ENCODE measurements at regions not wholly inside any gene's neighbourhood (a gene's known extent, or its start where the extent isn't known, plus 50 kb on each side); places are given as distances from the start of the nearest gene placed in this dataset.
A peak's percentile ranks its signal among the peaks of the same experiment; 100 is the strongest.

GRCh38 chr9:7545371-7546165 is 254.0 kb downstream of the DMAC1 start:
- Mint-ChIP-seq H3K9me3 (no peaks in the 10 kb centered on the region), H3K27me3 (ENCODE audit: low read depth) (peaks cover 33% of the 10 kb centered on the region), H3K27ac (no peak overlapping the region), H3K4me3 (no peak overlapping the region), H3K36me3 (ENCODE audit: low read depth) (no peaks in the 10 kb centered on the region), H3K4me1 (ENCODE audit: low read depth) (no peaks in the 10 kb centered on the region)

GRCh38 chr9:7542693-7543092 is 256.9 kb downstream of the DMAC1 start:
- Mint-ChIP-seq H3K9me3 (no peaks in the 10 kb centered on the region), H3K4me3 (no peak overlapping the region), H3K36me3 (ENCODE audit: low read depth) (no peaks in the 10 kb centered on the region), H3K27me3 (ENCODE audit: low read depth) (peaks cover 29% of the 10 kb centered on the region), H3K4me1 (ENCODE audit: low read depth) (no peaks in the 10 kb centered on the region), H3K27ac (no peak overlapping the region)

- Mint-ChIP-seq H3K27ac (no peak overlapping the region), H3K27me3 (ENCODE audit: low read depth) (peaks cover 29% of the 10 kb centered on the region), H3K4me3 (no peak overlapping the region), H3K36me3 (ENCODE audit: low read depth) (no peaks in the 10 kb centered on the region), H3K4me1 (ENCODE audit: low read depth) (no peaks in the 10 kb centered on the region), H3K9me3 (no peaks in the 10 kb centered on the region)
These were observed 257.5 kb downstream of the DMAC1 start for GRCh38 chr9:7542126-7542525.

GRCh38 chr9:7536310-7536939 is 263.2 kb downstream of the DMAC1 start:
- Mint-ChIP-seq H3K36me3 (ENCODE audit: low read depth) (peaks cover 4% of the 10 kb centered on the region), H3K4me3 (no peak overlapping the region), H3K4me1 (ENCODE audit: low read depth) (peaks cover 29% of the 10 kb centered on the region), H3K9me3 (no peaks in the 10 kb centered on the region), H3K27ac (no peak overlapping the region), H3K27me3 (ENCODE audit: low read depth) (peaks cover 10% of the 10 kb centered on the region)

GRCh38 chr9:7534211-7534935 is 265.2 kb downstream of the DMAC1 start:
- peaks cover 11% of the 10 kb centered on the region for H3K9me3 Mint-ChIP-seq
- peaks cover 22% of the 10 kb centered on the region for H3K27me3 Mint-ChIP-seq (ENCODE audit: low read depth)
- H3K4me1 Mint-ChIP-seq (ENCODE audit: low read depth) = peaks cover 31% of the 10 kb centered on the region
- H3K36me3 Mint-ChIP-seq (ENCODE audit: low read depth) = peaks cover 4% of the 10 kb centered on the region
- peak overlapping the region; percentile 19 for H3K4me3 Mint-ChIP-seq
- H3K27ac Mint-ChIP-seq = peak overlapping the region; percentile 71

GRCh38 chr9:7533376-7534090 is 266.0 kb downstream of the DMAC1 start:
- peak overlapping the region; percentile 7 for H3K4me3 Mint-ChIP-seq
- H3K27ac Mint-ChIP-seq = peak overlapping the region; percentile 65
- peaks cover 11% of the 10 kb centered on the region for H3K9me3 Mint-ChIP-seq
- peaks cover 4% of the 10 kb centered on the region for H3K36me3 Mint-ChIP-seq (ENCODE audit: low read depth)
- H3K4me1 Mint-ChIP-seq (ENCODE audit: low read depth) = peaks cover 34% of the 10 kb centered on the region
- H3K27me3 Mint-ChIP-seq (ENCODE audit: low read depth) = peaks cover 27% of the 10 kb centered on the region

GRCh38 chr9:7523426-7524043 is 276.0 kb downstream of the DMAC1 start:
- H3K36me3 Mint-ChIP-seq (ENCODE audit: low read depth) = no peaks in the 10 kb centered on the region
- no peaks in the 10 kb centered on the region for H3K9me3 Mint-ChIP-seq
- H3K4me3 Mint-ChIP-seq = no peak overlapping the region
- no peak overlapping the region for H3K27ac Mint-ChIP-seq
- H3K27me3 Mint-ChIP-seq (ENCODE audit: low read depth) = peaks cover 25% of the 10 kb centered on the region
- H3K4me1 Mint-ChIP-seq (ENCODE audit: low read depth) = no peaks in the 10 kb centered on the region

- no peak overlapping the region for H3K27ac Mint-ChIP-seq
- H3K36me3 Mint-ChIP-seq (ENCODE audit: low read depth) = no peaks in the 10 kb centered on the region
- H3K27me3 Mint-ChIP-seq (ENCODE audit: low read depth) = peaks cover 23% of the 10 kb centered on the region
- H3K9me3 Mint-ChIP-seq = no peaks in the 10 kb centered on the region
- H3K4me1 Mint-ChIP-seq (ENCODE audit: low read depth) = no peaks in the 10 kb centered on the region
- no peak overlapping the region for H3K4me3 Mint-ChIP-seq
These were observed 279.2 kb downstream of the DMAC1 start for GRCh38 chr9:7520396-7520795.

GRCh38 chr9:7516376-7516775 is 283.2 kb downstream of the DMAC1 start:
- no peaks in the 10 kb centered on the region for H3K4me1 Mint-ChIP-seq (ENCODE audit: low read depth)
- H3K4me3 Mint-ChIP-seq = no peak overlapping the region
- H3K9me3 Mint-ChIP-seq = no peaks in the 10 kb centered on the region
- H3K27me3 Mint-ChIP-seq (ENCODE audit: low read depth) = peaks cover 11% of the 10 kb centered on the region
- H3K27ac Mint-ChIP-seq = no peak overlapping the region
- no peaks in the 10 kb centered on the region for H3K36me3 Mint-ChIP-seq (ENCODE audit: low read depth)

- Mint-ChIP-seq H3K4me1 (ENCODE audit: low read depth) (no peaks in the 10 kb centered on the region), H3K36me3 (ENCODE audit: low read depth) (no peaks in the 10 kb centered on the region), H3K27ac (no peak overlapping the region), H3K4me3 (no peak overlapping the region), H3K27me3 (ENCODE audit: low read depth) (no peaks in the 10 kb centered on the region), H3K9me3 (no peaks in the 10 kb centered on the region)
These were observed 289.4 kb downstream of the DMAC1 start for GRCh38 chr9:7510199-7510598.

- H3K27ac Mint-ChIP-seq = no peak overlapping the region
- H3K27me3 Mint-ChIP-seq (ENCODE audit: low read depth) = no peaks in the 10 kb centered on the region
- H3K36me3 Mint-ChIP-seq (ENCODE audit: low read depth) = no peaks in the 10 kb centered on the region
- H3K4me1 Mint-ChIP-seq (ENCODE audit: low read depth) = no peaks in the 10 kb centered on the region
- H3K9me3 Mint-ChIP-seq = no peaks in the 10 kb centered on the region
- no peak overlapping the region for H3K4me3 Mint-ChIP-seq
These were observed 289.9 kb downstream of the DMAC1 start for GRCh38 chr9:7509576-7510145.

GRCh38 chr9:7508516-7508915 is 291.1 kb downstream of the DMAC1 start:
- no peaks in the 10 kb centered on the region for H3K27me3 Mint-ChIP-seq (ENCODE audit: low read depth)
- no peaks in the 10 kb centered on the region for H3K36me3 Mint-ChIP-seq (ENCODE audit: low read depth)
- H3K27ac Mint-ChIP-seq = no peak overlapping the region
- H3K4me1 Mint-ChIP-seq (ENCODE audit: low read depth) = no peaks in the 10 kb centered on the region
- no peaks in the 10 kb centered on the region for H3K9me3 Mint-ChIP-seq
- no peak overlapping the region for H3K4me3 Mint-ChIP-seq

GRCh38 chr9:7507566-7508270 is 291.9 kb downstream of the DMAC1 start:
- no peak overlapping the region for H3K4me3 Mint-ChIP-seq
- no peaks in the 10 kb centered on the region for H3K4me1 Mint-ChIP-seq (ENCODE audit: low read depth)
- no peaks in the 10 kb centered on the region for H3K9me3 Mint-ChIP-seq
- H3K36me3 Mint-ChIP-seq (ENCODE audit: low read depth) = no peaks in the 10 kb centered on the region
- no peaks in the 10 kb centered on the region for H3K27me3 Mint-ChIP-seq (ENCODE audit: low read depth)
- no peak overlapping the region for H3K27ac Mint-ChIP-seq

All from T-helper 1 cell treated with Interleukin-12 subunit alpha and Interleukin-12 subunit beta and Interleukin-4 antibody, amounts not matched to agents 30 μg/mL and 1 μg/mL, for 36 hours (primary cell).